Omental fat pad (tissue), 3 donors: ENCODE measurements at regions not wholly inside any gene's neighbourhood (a gene's known extent, or its start where the extent isn't known, plus 50 kb on each side); places are given as distances from the start of the nearest gene placed in this dataset.
"Not testable (repeated sequence)": the region's sequence is repeated elsewhere in the genome, so short reads cannot be mapped to it uniquely, and the experiment has no call there.

Source experiments
- ATAC-seq: fragments of 150-250 bp; one replicate; pipeline ENCODE4 v1.9.1; 2016; ENCODE audit warnings: mild to moderate bottlenecking, moderate library complexity; ENCODE audit not compliant: low FRiP score
- DNase-seq: peaks from one replicate; pipeline ENCODE4 v3.0.0-alpha.2; 2019; ENCODE audit warnings: low spot score
- TF ChIP-seq, protein P1 (sequence below), 3 donors: fragments of 450-650 bp; IDR thresholded peaks; one replicate each; pipeline ENCODE4 v1.5.1; 2016 to 2017; ENCODE audit warnings: antibody characterized with exemption in 3 of 3, mild to moderate bottlenecking in 3 of 3, moderate library complexity in 2 of 3

DNA sequence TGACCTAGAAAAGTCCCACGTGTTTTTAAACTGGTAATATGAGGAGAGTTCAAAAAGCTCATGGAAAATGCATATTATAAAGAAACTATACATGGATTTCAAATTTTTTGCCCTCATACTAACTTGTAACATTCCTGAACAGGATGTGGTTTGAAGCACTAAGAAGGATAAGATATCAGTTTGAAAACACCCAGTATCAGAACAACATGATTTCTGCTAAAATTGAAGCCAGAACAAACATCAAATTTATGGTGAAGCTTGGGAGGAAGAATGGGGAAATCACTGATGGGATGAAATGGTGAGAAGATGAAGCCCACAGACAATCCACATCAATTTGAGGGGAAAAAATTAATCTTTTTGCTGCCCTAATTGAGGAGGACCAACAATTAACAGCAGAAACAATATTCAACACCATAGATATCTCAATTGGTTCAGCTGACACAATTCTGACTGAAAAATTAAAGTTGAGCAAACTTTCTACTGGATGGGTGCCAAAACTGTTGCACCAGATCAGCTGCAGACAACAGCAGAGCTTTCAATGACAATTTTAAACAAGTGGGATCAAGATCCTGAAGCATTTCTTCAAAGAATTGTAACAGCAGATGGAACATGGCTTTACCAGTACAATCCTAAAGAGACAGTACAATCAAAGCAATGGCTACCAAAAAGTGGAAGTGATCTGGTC, 113.2 kb upstream of the SNX2 start:
- TF ChIP-seq, protein P1, sequence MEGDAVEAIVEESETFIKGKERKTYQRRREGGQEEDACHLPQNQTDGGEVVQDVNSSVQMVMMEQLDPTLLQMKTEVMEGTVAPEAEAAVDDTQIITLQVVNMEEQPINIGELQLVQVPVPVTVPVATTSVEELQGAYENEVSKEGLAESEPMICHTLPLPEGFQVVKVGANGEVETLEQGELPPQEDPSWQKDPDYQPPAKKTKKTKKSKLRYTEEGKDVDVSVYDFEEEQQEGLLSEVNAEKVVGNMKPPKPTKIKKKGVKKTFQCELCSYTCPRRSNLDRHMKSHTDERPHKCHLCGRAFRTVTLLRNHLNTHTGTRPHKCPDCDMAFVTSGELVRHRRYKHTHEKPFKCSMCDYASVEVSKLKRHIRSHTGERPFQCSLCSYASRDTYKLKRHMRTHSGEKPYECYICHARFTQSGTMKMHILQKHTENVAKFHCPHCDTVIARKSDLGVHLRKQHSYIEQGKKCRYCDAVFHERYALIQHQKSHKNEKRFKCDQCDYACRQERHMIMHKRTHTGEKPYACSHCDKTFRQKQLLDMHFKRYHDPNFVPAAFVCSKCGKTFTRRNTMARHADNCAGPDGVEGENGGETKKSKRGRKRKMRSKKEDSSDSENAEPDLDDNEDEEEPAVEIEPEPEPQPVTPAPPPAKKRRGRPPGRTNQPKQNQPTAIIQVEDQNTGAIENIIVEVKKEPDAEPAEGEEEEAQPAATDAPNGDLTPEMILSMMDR (IDR thresholded peaks at IDR 0.05): no peak
- no peak for ATAC-seq
- DNase-seq: no peak

DNA sequence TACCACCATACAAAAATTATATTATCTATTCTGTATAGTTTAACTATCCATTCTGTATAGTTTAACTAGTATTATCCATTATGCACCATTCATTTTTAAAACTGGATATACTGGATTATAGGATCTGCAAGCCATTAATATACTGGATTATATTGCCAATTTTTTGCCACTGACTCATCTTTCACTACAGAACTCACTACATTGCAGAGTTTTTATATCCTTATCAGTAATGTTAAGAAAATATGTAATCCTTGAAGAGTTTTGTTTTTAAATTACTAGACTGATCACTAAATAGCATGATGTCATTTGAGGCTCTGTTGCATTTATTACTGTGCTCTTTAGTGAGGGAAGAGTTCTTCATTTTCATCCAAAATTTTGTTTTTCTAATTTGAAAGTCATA, 109.8 kb upstream of the SNX2 start:
- no peak for ATAC-seq
- DNase-seq: no peak
- TF ChIP-seq, protein P1 (IDR thresholded peaks at IDR 0.05): no peak

DNA sequence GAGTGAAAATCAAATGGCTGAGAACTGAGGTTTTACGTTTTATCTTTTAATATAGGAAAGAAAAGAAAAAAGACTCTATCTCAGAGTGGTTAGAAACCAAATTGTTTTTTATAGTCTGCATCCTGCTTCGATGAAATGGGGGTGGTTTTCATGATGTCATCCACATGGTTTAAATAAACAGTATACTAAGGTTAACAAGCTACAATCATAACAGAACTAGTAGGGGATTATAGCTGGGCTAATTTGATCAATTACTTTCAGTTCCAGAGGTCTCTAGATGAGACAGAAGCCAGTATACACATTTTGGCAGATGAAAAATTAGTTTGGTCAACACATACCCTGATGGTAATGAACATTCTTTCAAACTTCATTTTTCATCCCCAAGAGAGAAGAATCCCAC, 106.3 kb upstream of the SNX2 start:
- TF ChIP-seq, protein P1 (IDR thresholded peaks at IDR 0.05): no peak
- ATAC-seq (no peak), DNase-seq (no peak)

DNA sequence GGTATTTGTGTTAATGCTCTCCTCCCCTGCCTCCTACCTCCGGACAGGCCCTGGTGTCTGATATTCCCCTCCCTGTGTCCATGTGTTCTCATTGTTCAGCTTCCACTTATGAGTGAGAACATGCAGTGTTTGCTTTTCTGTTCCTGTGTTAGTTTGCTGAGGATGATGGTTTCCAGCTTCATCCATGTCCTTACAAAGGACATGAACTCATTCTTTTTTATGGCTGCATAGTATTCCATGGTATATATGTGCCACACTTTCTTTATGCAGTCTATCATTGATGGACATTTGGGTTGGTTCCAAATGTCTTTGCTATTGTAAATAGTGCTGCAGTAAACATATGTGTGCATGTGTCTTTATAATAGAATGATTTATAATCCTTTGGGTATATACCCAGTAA, 105.2 kb upstream of the SNX2 start:
- ATAC-seq, DNase-seq: not testable (repeated sequence)

DNA sequence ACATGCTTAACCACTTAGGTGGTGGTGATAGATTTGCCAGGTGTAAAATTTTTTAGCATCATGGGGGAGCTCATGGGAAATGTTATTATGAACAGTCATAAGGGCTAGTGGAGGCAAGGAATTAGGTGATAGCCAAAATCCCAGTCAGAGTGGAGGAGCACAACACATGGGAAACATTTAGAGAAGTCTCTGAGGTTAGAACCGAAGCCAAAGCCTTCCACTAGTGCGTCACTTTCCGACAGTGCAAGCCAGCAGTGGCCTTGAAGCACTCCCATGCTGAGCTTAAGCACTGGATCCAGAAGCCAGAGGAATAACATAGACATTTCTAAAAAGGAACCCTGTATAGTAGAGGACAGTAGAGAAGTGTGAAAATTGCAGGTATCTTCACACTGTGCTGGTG, 101.5 kb upstream of the SNX2 start:
- ATAC-seq (no peak), DNase-seq (no peak)
- TF ChIP-seq, protein P1 (IDR thresholded peaks at IDR 0.05): no peak

DNA sequence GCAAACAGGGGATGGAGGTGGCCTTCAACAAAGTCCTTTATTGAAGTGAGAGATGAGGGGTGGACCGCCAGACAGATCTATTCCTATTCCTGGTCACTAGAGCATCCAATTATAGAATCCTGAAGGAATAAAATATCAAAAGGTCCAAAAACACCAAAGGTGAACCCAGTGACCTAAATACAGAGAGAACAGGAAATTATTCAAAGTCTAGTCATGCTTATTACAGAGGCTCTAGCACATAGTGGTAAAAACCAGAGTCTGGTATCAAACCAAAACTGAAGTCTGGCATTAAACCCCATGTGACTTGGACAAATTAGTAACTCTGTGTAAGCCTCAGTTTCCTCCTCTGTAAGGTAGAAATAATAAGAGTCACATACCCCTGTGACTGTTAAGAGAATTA, 100.5 kb upstream of the SNX2 start:
- TF ChIP-seq, protein P1 (IDR thresholded peaks at IDR 0.05): no peak
- no peak for ATAC-seq
- DNase-seq: no peak

DNA sequence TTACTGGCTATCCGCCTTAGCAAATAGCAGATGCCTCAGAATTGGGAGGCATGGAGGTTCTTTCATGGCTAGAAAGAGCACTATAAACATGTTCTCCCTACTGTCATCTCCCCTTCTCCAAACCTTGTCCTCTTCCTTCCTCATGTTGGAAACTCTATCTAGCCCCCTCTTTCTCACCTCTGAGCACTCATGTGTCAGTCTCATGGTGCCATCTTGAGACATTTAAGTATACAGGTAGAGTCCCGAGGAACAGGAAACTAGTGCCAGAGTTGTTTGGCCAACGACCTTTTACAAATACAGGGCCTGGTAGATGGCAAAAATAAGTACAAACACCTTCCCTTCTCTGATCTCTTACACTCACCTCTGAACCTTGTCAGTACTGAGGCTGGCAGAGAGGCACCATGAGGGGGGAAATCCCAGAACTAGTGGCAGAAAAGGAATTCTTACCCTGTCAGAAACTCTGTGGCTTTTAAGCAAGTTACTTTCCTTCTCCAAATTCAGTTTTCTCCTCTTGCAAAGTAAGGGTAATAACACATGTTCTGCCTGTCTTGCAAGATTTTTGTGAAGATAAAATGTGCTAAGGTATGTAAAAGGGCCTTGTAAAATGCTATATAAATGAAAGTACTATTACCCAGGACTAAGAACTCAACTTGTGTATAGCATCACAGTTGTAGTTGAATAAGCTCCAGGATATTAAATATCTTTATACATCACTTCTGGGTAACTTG, 94.1 kb upstream of the SNX2 start:
- TF ChIP-seq, protein P1 (IDR thresholded peaks at IDR 0.05): no peak
- DNase-seq: no peak
- no peak for ATAC-seq
